ENCODE measurements at regions not wholly inside any gene's neighbourhood (a gene's known extent, or its start where the extent isn't known, plus 50 kb on each side); places are given as distances from the start of the nearest gene placed in this dataset.

DNA sequence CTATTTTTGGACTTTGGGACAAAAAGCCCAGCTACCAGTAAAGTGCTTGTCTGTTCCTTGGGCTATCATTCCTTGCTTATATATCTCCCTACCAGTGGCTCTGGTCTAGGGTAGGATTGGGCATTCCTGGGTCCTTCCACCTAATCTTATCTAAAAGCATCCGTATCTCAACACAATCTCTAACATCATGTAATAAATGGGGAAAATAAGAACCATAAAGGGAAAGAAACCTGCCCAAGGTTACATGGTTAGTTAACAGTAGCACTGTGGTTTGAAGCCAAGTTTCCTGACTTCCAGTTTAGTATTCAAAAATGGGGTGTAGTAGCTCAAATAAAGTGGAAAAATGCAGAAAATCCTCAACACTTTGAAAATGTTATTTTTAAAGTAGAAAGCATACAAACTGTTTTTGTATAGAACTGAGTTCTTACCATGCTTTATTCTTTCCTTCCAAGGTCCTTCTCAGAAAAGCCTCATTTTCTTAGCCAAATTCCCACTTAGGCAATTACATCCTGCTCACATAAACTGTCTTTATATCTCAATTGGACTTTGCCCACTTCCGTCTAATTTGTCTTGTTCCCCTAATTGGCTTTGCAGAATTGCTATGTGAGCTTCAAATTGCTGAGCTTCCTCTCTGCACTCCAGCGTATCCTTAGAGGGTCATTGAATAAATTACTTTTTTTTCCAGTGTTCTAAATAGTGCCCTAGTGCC lies 273.1 kb upstream of the UBE2E3 start:
- TF ChIP-seq, protein P1, sequence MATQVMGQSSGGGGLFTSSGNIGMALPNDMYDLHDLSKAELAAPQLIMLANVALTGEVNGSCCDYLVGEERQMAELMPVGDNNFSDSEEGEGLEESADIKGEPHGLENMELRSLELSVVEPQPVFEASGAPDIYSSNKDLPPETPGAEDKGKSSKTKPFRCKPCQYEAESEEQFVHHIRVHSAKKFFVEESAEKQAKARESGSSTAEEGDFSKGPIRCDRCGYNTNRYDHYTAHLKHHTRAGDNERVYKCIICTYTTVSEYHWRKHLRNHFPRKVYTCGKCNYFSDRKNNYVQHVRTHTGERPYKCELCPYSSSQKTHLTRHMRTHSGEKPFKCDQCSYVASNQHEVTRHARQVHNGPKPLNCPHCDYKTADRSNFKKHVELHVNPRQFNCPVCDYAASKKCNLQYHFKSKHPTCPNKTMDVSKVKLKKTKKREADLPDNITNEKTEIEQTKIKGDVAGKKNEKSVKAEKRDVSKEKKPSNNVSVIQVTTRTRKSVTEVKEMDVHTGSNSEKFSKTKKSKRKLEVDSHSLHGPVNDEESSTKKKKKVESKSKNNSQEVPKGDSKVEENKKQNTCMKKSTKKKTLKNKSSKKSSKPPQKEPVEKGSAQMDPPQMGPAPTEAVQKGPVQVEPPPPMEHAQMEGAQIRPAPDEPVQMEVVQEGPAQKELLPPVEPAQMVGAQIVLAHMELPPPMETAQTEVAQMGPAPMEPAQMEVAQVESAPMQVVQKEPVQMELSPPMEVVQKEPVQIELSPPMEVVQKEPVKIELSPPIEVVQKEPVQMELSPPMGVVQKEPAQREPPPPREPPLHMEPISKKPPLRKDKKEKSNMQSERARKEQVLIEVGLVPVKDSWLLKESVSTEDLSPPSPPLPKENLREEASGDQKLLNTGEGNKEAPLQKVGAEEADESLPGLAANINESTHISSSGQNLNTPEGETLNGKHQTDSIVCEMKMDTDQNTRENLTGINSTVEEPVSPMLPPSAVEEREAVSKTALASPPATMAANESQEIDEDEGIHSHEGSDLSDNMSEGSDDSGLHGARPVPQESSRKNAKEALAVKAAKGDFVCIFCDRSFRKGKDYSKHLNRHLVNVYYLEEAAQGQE (IDR thresholded peaks at IDR 0.05; ENCODE audit: insufficient read depth in 1 of 2, low read depth in 2 of 2, low read length in 2 of 2) = no peak
- TF ChIP-seq SIN3A (IDR thresholded peaks at IDR 0.05; ENCODE audit: borderline replicate concordance, insufficient read depth, low read length) (no peak), POLR2AphosphoS5 (IDR thresholded peaks at IDR 0.05; ENCODE audit: low read depth, low read length) (no peak), TAF1 (IDR thresholded peaks at IDR 0.05; ENCODE audit: borderline replicate concordance, insufficient read depth, low read length) (no peak), FOXP2 (optimal IDR thresholded peaks at IDR 0.05; ENCODE audit: borderline replicate concordance, extremely low read depth, extremely low read length, insufficient read depth) (no peak)

DNA sequence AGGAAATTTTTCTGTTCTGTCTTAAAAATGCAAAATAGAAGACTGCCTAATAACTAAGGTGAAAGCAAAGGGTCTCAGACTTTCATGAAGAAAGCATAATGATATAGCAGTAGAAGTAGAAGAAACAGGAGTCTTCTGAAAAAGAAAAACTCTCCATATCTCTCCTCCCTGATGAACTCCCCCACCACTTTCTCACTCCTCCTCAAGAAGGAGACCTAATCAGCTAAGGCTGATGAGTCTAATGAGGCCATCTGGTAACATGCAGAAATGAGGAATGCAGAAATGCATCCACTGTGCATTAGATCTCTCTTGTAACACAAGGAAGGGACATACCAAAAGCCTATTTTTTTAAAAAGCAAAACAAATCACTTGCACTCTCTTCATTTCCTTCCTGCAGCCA lies 273.7 kb upstream of the UBE2E3 start:
- no peak for TF ChIP-seq SIN3A (IDR thresholded peaks at IDR 0.05; ENCODE audit: borderline replicate concordance, insufficient read depth, low read length)
- no peak for TF ChIP-seq POLR2AphosphoS5 (IDR thresholded peaks at IDR 0.05; ENCODE audit: low read depth, low read length)
- no peak for TF ChIP-seq TAF1 (IDR thresholded peaks at IDR 0.05; ENCODE audit: borderline replicate concordance, insufficient read depth, low read length)
- TF ChIP-seq, protein P1 (IDR thresholded peaks at IDR 0.05; ENCODE audit: insufficient read depth in 1 of 2, low read depth in 2 of 2, low read length in 2 of 2) = no peak
- no peak for TF ChIP-seq FOXP2 (optimal IDR thresholded peaks at IDR 0.05; ENCODE audit: borderline replicate concordance, extremely low read depth, extremely low read length, insufficient read depth)

DNA sequence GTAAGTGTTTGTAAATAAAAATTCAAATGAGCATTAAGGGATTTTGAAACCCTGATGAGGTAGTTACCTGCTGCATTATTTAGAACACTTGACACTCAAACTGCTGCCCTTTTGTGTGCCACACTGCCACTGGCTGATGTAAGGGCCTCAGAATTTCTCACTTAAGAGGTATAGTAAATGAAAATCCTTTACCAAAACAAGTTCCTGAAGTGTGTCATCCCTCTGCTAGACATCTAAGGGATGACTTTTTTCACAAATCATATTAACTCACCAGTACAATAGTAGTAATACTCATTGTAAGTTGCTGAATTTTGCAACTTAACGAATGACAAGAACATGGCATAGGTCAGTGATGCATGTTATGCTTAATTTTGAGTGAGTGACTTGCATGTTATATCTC lies 274.9 kb upstream of the UBE2E3 start:
- TF ChIP-seq SIN3A (IDR thresholded peaks at IDR 0.05; ENCODE audit: borderline replicate concordance, insufficient read depth, low read length) (no peak), POLR2AphosphoS5 (IDR thresholded peaks at IDR 0.05; ENCODE audit: low read depth, low read length) (no peak), TAF1 (IDR thresholded peaks at IDR 0.05; ENCODE audit: borderline replicate concordance, insufficient read depth, low read length) (no peak), FOXP2 (optimal IDR thresholded peaks at IDR 0.05; ENCODE audit: borderline replicate concordance, extremely low read depth, extremely low read length, insufficient read depth) (no peak)
- TF ChIP-seq, protein P1 (IDR thresholded peaks at IDR 0.05; ENCODE audit: insufficient read depth in 1 of 2, low read depth in 2 of 2, low read length in 2 of 2) = no peak

DNA sequence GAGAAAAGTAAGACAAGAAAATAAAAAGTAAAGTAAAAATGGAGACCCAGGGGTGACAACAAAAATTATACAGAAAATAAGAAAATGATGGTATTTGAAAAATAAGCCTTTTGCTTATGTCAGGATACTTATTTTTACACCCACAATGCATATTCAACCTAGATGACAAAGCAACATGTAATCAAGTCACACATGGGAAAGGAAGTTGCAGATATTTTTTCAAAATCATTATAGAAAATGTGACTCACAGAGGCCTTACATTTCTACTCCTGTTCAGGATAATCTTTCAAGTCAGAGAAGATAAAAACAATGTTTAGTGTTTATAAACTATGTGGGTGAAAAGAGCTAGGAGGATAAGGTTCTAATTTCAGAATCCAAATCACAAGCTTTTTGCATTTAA lies 275.3 kb upstream of the UBE2E3 start:
- TF ChIP-seq, protein P1 (IDR thresholded peaks at IDR 0.05; ENCODE audit: insufficient read depth in 1 of 2, low read depth in 2 of 2, low read length in 2 of 2) = no peak
- TF ChIP-seq FOXP2 (optimal IDR thresholded peaks at IDR 0.05; ENCODE audit: borderline replicate concordance, extremely low read depth, extremely low read length, insufficient read depth) (no peak), TAF1 (IDR thresholded peaks at IDR 0.05; ENCODE audit: borderline replicate concordance, insufficient read depth, low read length) (no peak), POLR2AphosphoS5 (IDR thresholded peaks at IDR 0.05; ENCODE audit: low read depth, low read length) (no peak), SIN3A (IDR thresholded peaks at IDR 0.05; ENCODE audit: borderline replicate concordance, insufficient read depth, low read length) (no peak)
